ENCODE measurements at regions not wholly inside any gene's neighbourhood (a gene's known extent, or its start where the extent isn't known, plus 50 kb on each side); places are given as distances from the start of the nearest gene placed in this dataset.
"Not testable (repeated sequence)": the region's sequence is repeated elsewhere in the genome, so short reads cannot be mapped to it uniquely, and the experiment has no call there.

GRCh38 chr6:112927641-112928320 lies 580.7 kb downstream of the RFPL4B start:
- Mint-ChIP-seq H3K27me3 (no peaks in the 10 kb centered on the region), H3K9me3 (peaks cover 7 to 8% of the 10 kb centered on the region in 2 donors), H3K27ac (no peak overlapping the region)

GRCh38 chr6:112929641-112930040 lies 582.5 kb downstream of the RFPL4B start:
- no peak overlapping the region for H3K27ac Mint-ChIP-seq
- ATAC-seq (no peak), DNase-seq (no peak)
- H3K4me3 Mint-ChIP-seq: no peak overlapping the region
- no peaks in the 10 kb centered on the region for H3K4me1 Mint-ChIP-seq
- H3K9me3 Mint-ChIP-seq: peaks cover 7 to 8% of the 10 kb centered on the region in 2 donors
- no peaks in the 10 kb centered on the region for H3K27me3 Mint-ChIP-seq

More at GRCh38 chr6:112927641-112928320, 580.7 kb downstream of the RFPL4B start:
- Mint-ChIP-seq H3K4me1 (no peaks in the 10 kb centered on the region), H3K4me3 (no peak overlapping the region)
- DNase-seq (no peak), ATAC-seq (no peak)

GRCh38 chr6:112931832-112932231 lies 584.7 kb downstream of the RFPL4B start:
- no peaks in the 10 kb centered on the region for H3K4me1 Mint-ChIP-seq
- no peaks in the 10 kb centered on the region for H3K27me3 Mint-ChIP-seq
- DNase-seq (no peak), ATAC-seq (no peak)
- H3K9me3 Mint-ChIP-seq: peaks cover 2 to 4% of the 10 kb centered on the region in 2 donors
- H3K27ac Mint-ChIP-seq: no peak overlapping the region
- no peak overlapping the region for H3K4me3 Mint-ChIP-seq

- Mint-ChIP-seq H3K4me1 (no peaks in the 10 kb centered on the region), H3K9me3 (no peaks in the 10 kb centered on the region), H3K27ac (no peak overlapping the region), H3K27me3 (no peaks in the 10 kb centered on the region), H3K4me3 (no peak overlapping the region)
- DNase-seq (no peak), ATAC-seq (no peak)
These were observed 586.8 kb downstream of the RFPL4B start for GRCh38 chr6:112933947-112934346.

GRCh38 chr6:112934433-112935327 lies 587.5 kb downstream of the RFPL4B start:
- no peaks in the 10 kb centered on the region for H3K4me1 Mint-ChIP-seq
- no peaks in the 10 kb centered on the region for H3K9me3 Mint-ChIP-seq
- no peak for ATAC-seq
- H3K4me3 Mint-ChIP-seq: no peak overlapping the region
- no peak overlapping the region for H3K27ac Mint-ChIP-seq
- no peaks in the 10 kb centered on the region for H3K27me3 Mint-ChIP-seq
- DNase-seq: no peak

DNA sequence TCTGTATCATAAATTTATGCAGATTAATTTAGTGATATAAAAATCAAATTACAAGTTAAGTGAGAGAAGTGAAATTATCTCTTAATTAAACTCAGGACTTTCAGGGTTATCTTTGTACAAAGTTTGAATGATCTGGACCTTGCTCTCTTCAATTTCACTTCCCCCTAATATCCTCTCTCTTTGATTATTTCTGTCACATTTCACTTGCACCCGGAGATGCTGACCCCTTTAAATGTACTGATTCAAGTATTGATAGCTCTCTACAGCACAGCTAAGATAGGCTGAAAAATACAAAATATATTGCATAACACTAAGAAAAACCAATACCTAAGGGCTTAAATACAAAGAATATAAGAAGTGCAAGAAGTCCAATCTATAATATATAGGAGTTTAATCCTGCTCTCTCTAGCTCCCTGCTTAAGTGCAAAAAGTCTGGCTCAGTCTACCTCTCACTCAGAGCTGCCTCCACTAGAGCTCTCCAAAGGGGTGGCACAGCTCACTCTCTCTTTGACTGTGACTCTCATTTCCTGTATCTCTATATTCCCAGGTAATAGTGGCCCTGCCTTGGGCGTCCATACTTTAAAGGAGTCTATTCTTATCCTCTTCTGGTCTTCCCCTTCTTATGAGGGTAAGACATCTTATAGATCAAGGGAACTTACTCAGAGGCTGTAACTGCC lies 588.4 kb downstream of the RFPL4B start:
- no peak overlapping the region for H3K4me3 Mint-ChIP-seq
- DNase-seq: no peak
- no peaks in the 10 kb centered on the region for H3K4me1 Mint-ChIP-seq
- no peak overlapping the region for H3K27ac Mint-ChIP-seq
- no peaks in the 10 kb centered on the region for H3K27me3 Mint-ChIP-seq
- ATAC-seq: no peak
- H3K9me3 Mint-ChIP-seq: no peaks in the 10 kb centered on the region

GRCh38 chr6:112936079-112936472 lies 588.9 kb downstream of the RFPL4B start:
- H3K27me3 Mint-ChIP-seq: no peaks in the 10 kb centered on the region
- no peaks in the 10 kb centered on the region for H3K9me3 Mint-ChIP-seq
- H3K27ac Mint-ChIP-seq: no peak overlapping the region
- H3K4me1 Mint-ChIP-seq: no peaks in the 10 kb centered on the region
- H3K4me3 Mint-ChIP-seq: no peak overlapping the region
- no peak for ATAC-seq
- DNase-seq: no peak

DNA sequence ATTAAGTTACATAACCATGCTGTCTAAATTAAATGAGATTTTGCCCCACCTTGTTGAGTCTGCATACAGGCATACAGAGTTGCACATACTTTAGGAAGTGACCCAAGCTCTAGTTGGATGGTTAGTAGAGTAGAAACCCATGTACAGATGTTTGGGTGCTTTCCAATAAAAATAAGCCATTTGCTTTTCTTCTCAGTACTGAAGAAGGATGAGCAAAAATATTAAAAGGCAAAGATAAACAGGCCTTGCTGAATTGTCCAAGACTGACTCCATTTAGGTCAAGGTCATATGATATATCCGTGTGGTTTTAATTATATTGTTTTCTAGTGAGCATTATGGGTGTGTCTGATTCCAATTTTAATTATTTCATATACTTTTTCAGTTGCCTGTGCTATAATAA lies 589.4 kb downstream of the RFPL4B start:
- H3K9me3 Mint-ChIP-seq: no peaks in the 10 kb centered on the region
- ATAC-seq: no peak
- H3K27me3 Mint-ChIP-seq: no peaks in the 10 kb centered on the region
- H3K4me1 Mint-ChIP-seq: no peaks in the 10 kb centered on the region
- no peak overlapping the region for H3K4me3 Mint-ChIP-seq
- H3K27ac Mint-ChIP-seq: no peak overlapping the region
- DNase-seq: no peak

- H3K9me3 Mint-ChIP-seq, H3K27ac Mint-ChIP-seq, H3K4me1 Mint-ChIP-seq, H3K27me3 Mint-ChIP-seq, H3K4me3 Mint-ChIP-seq, DNase-seq, ATAC-seq: not testable (repeated sequence)
These were observed 590.6 kb downstream of the RFPL4B start for GRCh38 chr6:112937690-112938089.

DNA sequence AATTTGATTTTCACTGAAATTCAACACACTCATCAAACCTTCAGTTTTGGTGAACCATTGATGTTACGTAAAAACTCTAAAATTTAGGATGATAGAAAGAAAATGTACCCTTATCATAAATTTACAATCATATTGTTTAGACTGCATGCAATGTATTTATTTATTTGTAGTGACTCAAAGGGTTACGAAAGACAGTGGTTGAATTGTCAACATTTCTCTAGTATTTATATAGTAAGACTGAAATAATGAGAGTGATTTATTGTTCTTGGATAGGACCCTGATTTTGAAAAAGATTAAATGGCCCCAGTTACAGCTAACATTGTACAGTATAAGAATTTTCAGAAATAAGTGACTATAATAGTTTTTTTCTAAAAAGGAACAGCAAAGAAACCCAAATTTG lies 591.5 kb downstream of the RFPL4B start:
- no peaks in the 10 kb centered on the region for H3K27me3 Mint-ChIP-seq
- no peak overlapping the region for H3K4me3 Mint-ChIP-seq
- no peak overlapping the region for H3K27ac Mint-ChIP-seq
- no peaks in the 10 kb centered on the region for H3K9me3 Mint-ChIP-seq
- no peak for ATAC-seq
- no peaks in the 10 kb centered on the region for H3K4me1 Mint-ChIP-seq
- no peak for DNase-seq

DNA sequence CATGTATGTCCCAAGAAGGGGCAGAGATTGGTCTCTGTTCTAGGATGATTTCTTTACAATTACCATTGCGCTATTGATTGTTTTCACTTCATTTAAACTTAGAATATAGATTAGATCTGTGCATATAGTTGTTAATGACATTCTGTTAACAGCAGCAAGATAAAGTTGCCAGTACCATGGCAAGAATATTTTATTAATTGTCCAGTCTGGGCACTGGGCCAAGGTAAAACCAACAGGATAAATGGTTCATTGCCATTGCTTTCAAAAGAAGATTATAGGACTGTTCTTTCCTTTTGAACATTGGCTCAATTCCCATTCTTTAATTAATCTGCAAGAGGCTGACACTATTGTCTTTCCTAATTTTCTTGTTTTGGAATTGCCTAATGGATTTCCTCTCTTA lies 592.4 kb downstream of the RFPL4B start:
- H3K4me1 Mint-ChIP-seq: no peaks in the 10 kb centered on the region
- H3K27me3 Mint-ChIP-seq: no peaks in the 10 kb centered on the region
- no peak for ATAC-seq
- H3K9me3 Mint-ChIP-seq: peaks cover 0 to 2% of the 10 kb centered on the region in 2 donors
- H3K27ac Mint-ChIP-seq: no peak overlapping the region
- no peak for DNase-seq
- H3K4me3 Mint-ChIP-seq: no peak overlapping the region

GRCh38 chr6:112941613-112942012 lies 594.5 kb downstream of the RFPL4B start:
- H3K4me3 Mint-ChIP-seq: no peak overlapping the region
- peaks cover 0 to 7% of the 10 kb centered on the region in 2 donors for H3K9me3 Mint-ChIP-seq
- ATAC-seq (no peak), DNase-seq (no peak)
- no peaks in the 10 kb centered on the region for H3K4me1 Mint-ChIP-seq
- H3K27ac Mint-ChIP-seq: no peak overlapping the region
- H3K27me3 Mint-ChIP-seq: no peaks in the 10 kb centered on the region

DNA sequence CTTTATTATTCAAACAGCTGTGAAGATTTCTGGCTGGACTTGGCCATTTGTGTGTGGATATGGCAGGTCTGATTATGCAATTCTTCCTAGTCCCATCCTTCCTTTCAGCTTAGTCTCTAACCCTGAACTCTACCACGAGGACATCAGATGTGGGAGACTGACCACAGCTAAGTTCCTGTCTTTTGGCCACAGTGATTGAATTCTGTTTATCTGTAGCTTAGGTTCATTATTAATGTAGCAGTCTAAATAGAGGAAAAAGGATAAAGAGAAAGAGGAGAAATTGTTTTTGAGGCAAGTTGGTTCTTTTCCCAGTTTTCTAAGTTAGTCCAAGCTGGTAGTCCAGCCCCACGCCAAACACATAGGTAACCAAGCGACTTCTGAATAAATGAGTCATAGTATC lies 598.9 kb downstream of the RFPL4B start:
- Mint-ChIP-seq H3K9me3 (peaks cover 0 to 7% of the 10 kb centered on the region in 2 donors), H3K27ac (no peak overlapping the region), H3K4me1 (no peaks in the 10 kb centered on the region), H3K27me3 (no peaks in the 10 kb centered on the region), H3K4me3 (no peak overlapping the region)
- ATAC-seq (no peak), DNase-seq (no peak)

DNA sequence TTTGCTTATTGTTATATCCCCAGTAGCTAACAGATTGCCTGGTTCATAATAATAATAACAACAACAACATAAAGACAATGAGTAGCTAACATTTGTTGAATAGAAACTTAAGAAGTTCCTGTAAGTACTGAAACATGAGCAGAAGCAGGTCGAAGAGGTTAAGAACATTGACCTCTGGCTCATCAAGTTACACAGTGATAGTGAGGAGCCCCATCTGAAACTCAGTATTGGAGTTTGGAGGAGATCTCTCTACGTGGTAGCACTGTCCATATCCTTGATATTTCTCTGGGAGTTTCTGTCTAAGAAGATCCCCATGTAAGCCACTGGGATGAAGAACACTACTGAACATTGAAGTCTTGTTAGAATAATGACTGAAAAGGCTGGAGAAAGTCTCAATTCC lies 600.4 kb downstream of the RFPL4B start:
- no peak overlapping the region for H3K27ac Mint-ChIP-seq
- peaks cover 0 to 7% of the 10 kb centered on the region in 2 donors for H3K9me3 Mint-ChIP-seq
- ATAC-seq: no peak

DNA sequence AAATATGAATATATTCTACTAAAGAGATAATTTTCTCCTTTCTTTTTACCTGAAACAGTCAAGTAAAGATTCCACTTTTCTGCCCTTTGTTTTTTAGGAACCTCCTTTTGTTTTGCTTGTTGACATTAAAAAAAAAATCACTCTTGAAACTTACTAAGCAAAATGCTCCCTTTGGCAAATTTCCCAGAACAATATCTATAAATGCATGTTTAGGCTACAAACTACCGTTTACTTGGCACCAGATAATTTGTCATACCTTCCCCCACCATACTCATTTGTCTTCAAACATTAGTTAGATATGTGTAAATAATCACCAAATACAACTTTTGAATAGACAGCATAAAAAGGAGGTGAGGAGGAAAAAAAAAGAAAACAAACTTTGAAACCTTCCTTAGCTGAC lies 604.7 kb downstream of the RFPL4B start:
- Mint-ChIP-seq H3K27ac (no peak overlapping the region), H3K9me3 (no peaks in the 10 kb centered on the region), H3K27me3 (no peaks in the 10 kb centered on the region), H3K4me3 (no peak overlapping the region), H3K4me1 (no peaks in the 10 kb centered on the region)
- no peak for DNase-seq
- ATAC-seq: no peak

More for the DNA sequence above, 600.4 kb downstream of the RFPL4B start:
- Mint-ChIP-seq H3K27me3 (no peaks in the 10 kb centered on the region), H3K4me3 (no peak overlapping the region), H3K4me1 (no peaks in the 10 kb centered on the region)
- DNase-seq: no peak

DNA sequence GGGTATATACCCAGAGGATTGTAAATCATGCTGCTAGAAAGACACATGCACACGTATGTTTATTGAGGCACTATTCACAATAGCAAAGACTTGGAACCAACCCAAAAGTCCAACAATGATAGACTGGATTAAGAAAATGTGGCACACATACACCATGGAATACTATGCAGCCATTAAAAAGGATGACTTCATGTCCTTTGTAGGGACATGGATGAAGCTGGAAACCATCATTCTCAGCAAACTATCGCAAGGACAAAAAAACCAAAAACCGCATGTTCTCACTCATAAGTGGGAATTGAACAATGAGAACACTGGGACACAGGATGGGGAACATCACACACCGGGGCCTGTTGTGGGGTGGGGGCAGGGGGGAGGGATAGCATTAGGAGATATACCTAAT lies 608.6 kb downstream of the RFPL4B start:
- DNase-seq, H3K4me1 Mint-ChIP-seq, H3K27ac Mint-ChIP-seq, H3K4me3 Mint-ChIP-seq, H3K27me3 Mint-ChIP-seq, ATAC-seq: not testable (repeated sequence)
- peaks cover 2 to 14% of the 10 kb centered on the region in 2 donors for H3K9me3 Mint-ChIP-seq

Data from stimulated activated naive CD8-positive, alpha-beta T cell treated with anti-CD3 and anti-CD28 coated beads, Interleukin-15, amount 100 ng/mL, for 72 hours (primary cell).